ENCODE measurements at regions not wholly inside any gene's neighbourhood (a gene's known extent, or its start where the extent isn't known, plus 50 kb on each side); places are given as distances from the start of the nearest gene placed in this dataset.

DNA sequence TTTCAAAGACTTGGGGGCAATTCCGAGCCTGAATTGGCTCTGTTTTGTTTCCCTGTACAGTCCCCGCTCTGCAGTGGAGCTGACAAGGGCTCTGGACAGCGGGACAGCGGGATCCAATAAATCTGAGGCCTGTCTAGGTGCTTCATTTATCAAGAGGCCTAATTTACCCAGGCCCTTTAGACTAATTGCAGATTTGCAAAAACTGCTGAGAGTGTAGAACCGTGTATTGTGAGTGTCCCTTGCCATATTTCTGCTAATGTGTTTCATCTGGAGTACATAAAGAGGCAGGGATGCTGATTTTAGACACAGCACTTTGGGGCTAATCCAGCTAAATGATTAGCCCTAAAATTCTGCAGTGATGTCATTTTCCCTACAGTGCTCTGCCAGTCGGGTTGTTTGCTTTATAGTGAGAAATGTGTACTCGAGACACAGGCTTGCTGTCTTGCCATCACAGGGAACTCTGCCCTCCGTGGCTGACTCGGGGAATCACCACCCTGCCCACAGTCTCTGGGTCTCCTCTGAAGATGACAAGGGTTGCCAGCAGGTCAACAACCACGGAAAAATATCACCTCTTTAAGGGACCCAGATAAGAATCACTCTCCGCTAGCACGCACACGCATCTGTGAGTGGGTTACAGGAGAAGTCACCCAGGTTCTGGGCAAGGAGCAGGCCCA, 592.0 kb downstream of the BNC2 start:
- intact Hi-C loops (cut with DNase I): no loop called here
- Histone ChIP-seq H3K9ac (ENCODE audit: low read depth in 2 of 2, low read length in 2 of 2) (no peak overlapping the region), H3K27me3 (no peaks in the 10 kb centered on the region), H3K27ac (no peak overlapping the region), H3K36me3 (no peaks in the 10 kb centered on the region), H3K4me3 (no peak overlapping the region), H3K9me3 (no peaks in the 10 kb centered on the region), H3K4me1 (no peaks in the 10 kb centered on the region)
- TF ChIP-seq, protein P1, sequence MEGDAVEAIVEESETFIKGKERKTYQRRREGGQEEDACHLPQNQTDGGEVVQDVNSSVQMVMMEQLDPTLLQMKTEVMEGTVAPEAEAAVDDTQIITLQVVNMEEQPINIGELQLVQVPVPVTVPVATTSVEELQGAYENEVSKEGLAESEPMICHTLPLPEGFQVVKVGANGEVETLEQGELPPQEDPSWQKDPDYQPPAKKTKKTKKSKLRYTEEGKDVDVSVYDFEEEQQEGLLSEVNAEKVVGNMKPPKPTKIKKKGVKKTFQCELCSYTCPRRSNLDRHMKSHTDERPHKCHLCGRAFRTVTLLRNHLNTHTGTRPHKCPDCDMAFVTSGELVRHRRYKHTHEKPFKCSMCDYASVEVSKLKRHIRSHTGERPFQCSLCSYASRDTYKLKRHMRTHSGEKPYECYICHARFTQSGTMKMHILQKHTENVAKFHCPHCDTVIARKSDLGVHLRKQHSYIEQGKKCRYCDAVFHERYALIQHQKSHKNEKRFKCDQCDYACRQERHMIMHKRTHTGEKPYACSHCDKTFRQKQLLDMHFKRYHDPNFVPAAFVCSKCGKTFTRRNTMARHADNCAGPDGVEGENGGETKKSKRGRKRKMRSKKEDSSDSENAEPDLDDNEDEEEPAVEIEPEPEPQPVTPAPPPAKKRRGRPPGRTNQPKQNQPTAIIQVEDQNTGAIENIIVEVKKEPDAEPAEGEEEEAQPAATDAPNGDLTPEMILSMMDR (IDR thresholded peaks at IDR 0.05): no peak
- DNase-seq: no peak

- no peak for DNase-seq
- H3K4me3 ChIP-seq: no peak overlapping the region
- TF ChIP-seq, protein P1 (IDR thresholded peaks at IDR 0.05): no peak
- no peaks in the 10 kb centered on the region for H3K4me1 ChIP-seq
- no peaks in the 10 kb centered on the region for H3K9me3 ChIP-seq
- no peaks in the 10 kb centered on the region for H3K36me3 ChIP-seq
- no peak overlapping the region for H3K9ac ChIP-seq (ENCODE audit: low read depth in 2 of 2, low read length in 2 of 2)
- no peak overlapping the region for H3K27ac ChIP-seq
- intact Hi-C loops (cut with DNase I): no loop called here
- no peaks in the 10 kb centered on the region for H3K27me3 ChIP-seq
These were observed 588.8 kb downstream of the BNC2 start for GRCh38 chr9:16281707-16282106.

GRCh38 chr9:16282216-16282615, 588.3 kb downstream of the BNC2 start:
- intact Hi-C loops (cut with DNase I): no loop called here
- TF ChIP-seq, protein P1 (IDR thresholded peaks at IDR 0.05): no peak
- Histone ChIP-seq H3K27me3 (no peaks in the 10 kb centered on the region), H3K4me3 (no peak overlapping the region), H3K9me3 (no peaks in the 10 kb centered on the region), H3K9ac (ENCODE audit: low read depth in 2 of 2, low read length in 2 of 2) (no peak overlapping the region), H3K36me3 (no peaks in the 10 kb centered on the region), H3K27ac (no peak overlapping the region), H3K4me1 (no peaks in the 10 kb centered on the region)
- no peak for DNase-seq

DNA sequence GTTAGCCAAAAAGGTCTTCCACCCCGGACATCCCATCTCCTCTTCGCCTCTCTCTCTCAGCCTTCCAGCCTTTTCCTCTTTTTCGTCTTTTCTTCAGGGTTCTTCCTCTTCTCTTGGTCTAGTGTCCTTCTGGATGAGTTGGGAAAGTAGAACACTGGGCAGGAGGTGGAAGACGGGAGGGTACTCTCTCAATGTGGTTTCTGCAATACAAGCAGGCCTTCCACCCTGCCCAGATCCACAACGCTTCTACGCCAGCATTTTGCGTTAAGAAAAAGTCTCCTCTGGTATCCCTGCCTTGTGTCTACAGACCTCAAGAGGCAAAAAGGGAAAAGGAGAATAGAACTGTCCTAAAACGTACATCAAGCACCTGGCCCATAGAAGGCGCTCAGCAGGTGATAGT, 587.8 kb downstream of the BNC2 start:
- H3K27ac ChIP-seq: no peak overlapping the region
- no peaks in the 10 kb centered on the region for H3K36me3 ChIP-seq
- H3K9ac ChIP-seq (ENCODE audit: low read depth in 2 of 2, low read length in 2 of 2): no peak overlapping the region
- no peaks in the 10 kb centered on the region for H3K4me1 ChIP-seq
- H3K9me3 ChIP-seq: no peaks in the 10 kb centered on the region
- intact Hi-C loops (cut with DNase I): no loop called here
- no peaks in the 10 kb centered on the region for H3K27me3 ChIP-seq
- no peak overlapping the region for H3K4me3 ChIP-seq
- no peak for DNase-seq
- TF ChIP-seq, protein P1 (IDR thresholded peaks at IDR 0.05): no peak

GRCh38 chr9:16286160-16286559, 584.3 kb downstream of the BNC2 start:
- TF ChIP-seq, protein P1 (IDR thresholded peaks at IDR 0.05): no peak
- intact Hi-C loops (cut with DNase I): no loop called here
- no peak overlapping the region for H3K9ac ChIP-seq (ENCODE audit: low read depth in 2 of 2, low read length in 2 of 2)
- no peak for DNase-seq
- no peak overlapping the region for H3K4me3 ChIP-seq
- H3K36me3 ChIP-seq: no peaks in the 10 kb centered on the region
- H3K27me3 ChIP-seq: no peaks in the 10 kb centered on the region
- no peaks in the 10 kb centered on the region for H3K4me1 ChIP-seq
- no peak overlapping the region for H3K27ac ChIP-seq
- no peaks in the 10 kb centered on the region for H3K9me3 ChIP-seq
